Endothelial cell of umbilical vein (primary cell): ENCODE measurements at regions not wholly inside any gene's neighbourhood (a gene's known extent, or its start where the extent isn't known, plus 50 kb on each side); places are given as distances from the start of the nearest gene placed in this dataset.

Source experiments
- GATA2 ChIP-seq: IDR thresholded peaks from 2 replicates; pipeline ENCODE4 v1.7.0; 2011; ENCODE audit warnings: low read depth, mild to moderate bottlenecking, moderate library complexity, mixed read lengths, low read length; ENCODE audit not compliant: insufficient read length, insufficient read depth
- TF ChIP-seq, protein P1 (sequence below), 2 donors: IDR thresholded peaks; 1 replicate in 1 of 2; 2 replicates in 1 of 2; pipeline ENCODE4 v1.5.1; 2011; ENCODE audit warnings: low read length in 2 of 2, mild to moderate bottlenecking in 2 of 2, moderate library complexity in 2 of 2, control low read depth in 1 of 2, inconsistent platforms in 1 of 2, low read depth in 1 of 2; ENCODE audit not compliant: insufficient read depth in 1 of 2; ENCODE audit errors: extremely low read depth in 1 of 2

GRCh38 chr16:58960484-58960883 lies 226.4 kb upstream of the GOT2 start:
- TF ChIP-seq, protein P1, sequence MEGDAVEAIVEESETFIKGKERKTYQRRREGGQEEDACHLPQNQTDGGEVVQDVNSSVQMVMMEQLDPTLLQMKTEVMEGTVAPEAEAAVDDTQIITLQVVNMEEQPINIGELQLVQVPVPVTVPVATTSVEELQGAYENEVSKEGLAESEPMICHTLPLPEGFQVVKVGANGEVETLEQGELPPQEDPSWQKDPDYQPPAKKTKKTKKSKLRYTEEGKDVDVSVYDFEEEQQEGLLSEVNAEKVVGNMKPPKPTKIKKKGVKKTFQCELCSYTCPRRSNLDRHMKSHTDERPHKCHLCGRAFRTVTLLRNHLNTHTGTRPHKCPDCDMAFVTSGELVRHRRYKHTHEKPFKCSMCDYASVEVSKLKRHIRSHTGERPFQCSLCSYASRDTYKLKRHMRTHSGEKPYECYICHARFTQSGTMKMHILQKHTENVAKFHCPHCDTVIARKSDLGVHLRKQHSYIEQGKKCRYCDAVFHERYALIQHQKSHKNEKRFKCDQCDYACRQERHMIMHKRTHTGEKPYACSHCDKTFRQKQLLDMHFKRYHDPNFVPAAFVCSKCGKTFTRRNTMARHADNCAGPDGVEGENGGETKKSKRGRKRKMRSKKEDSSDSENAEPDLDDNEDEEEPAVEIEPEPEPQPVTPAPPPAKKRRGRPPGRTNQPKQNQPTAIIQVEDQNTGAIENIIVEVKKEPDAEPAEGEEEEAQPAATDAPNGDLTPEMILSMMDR (IDR thresholded peaks at IDR 0.05; ENCODE audit: extremely low read depth in 1 of 2, insufficient read depth in 1 of 2, low read depth in 1 of 2, low read length in 2 of 2) = no peak
- TF ChIP-seq GATA2 = no peak
